Ectodermal cell (in vitro differentiated cells): ENCODE measurements at regions not wholly inside any gene's neighbourhood (a gene's known extent, or its start where the extent isn't known, plus 50 kb on each side); places are given as distances from the start of the nearest gene placed in this dataset.

Experiments
- H3K27ac ChIP-seq: 2 replicates; pipeline ENCODE4 v1.7.0; 2013; ENCODE audit warnings: mild to moderate bottlenecking, low read depth, low read length; ENCODE audit not compliant: insufficient read depth, poor library complexity, severe bottlenecking
- H3K27me3 ChIP-seq: 2 replicates; pipeline ENCODE4 v1.7.0; 2013; ENCODE audit warnings: mild to moderate bottlenecking, low read length; ENCODE audit not compliant: insufficient read depth, control insufficient read depth, poor library complexity, severe bottlenecking
- H3K36me3 ChIP-seq: one replicate; pipeline ENCODE4 v1.7.0; 2013; ENCODE audit warnings: low read length; ENCODE audit not compliant: control insufficient read depth, insufficient read depth
- H3K4me1 ChIP-seq: one replicate; pipeline ENCODE4 v1.7.0; 2013; ENCODE audit warnings: low read length; ENCODE audit not compliant: control insufficient read depth, insufficient read depth
- H3K4me3 ChIP-seq: 2 replicates; pipeline ENCODE4 v1.7.0; 2013; ENCODE audit warnings: low read depth, low read length, control low read depth; ENCODE audit not compliant: insufficient read depth
- H3K9me3 ChIP-seq: 2 replicates; pipeline ENCODE4 v1.7.0; 2013; ENCODE audit warnings: mild to moderate bottlenecking, low read length, moderate library complexity; ENCODE audit not compliant: control insufficient read depth
- WGBS, 2 experiments: methylation state at CpG; one replicate each; pipeline ENCODE4 v1.1.7; 2013; ENCODE audit warnings: missing lambda C conversion rate in 2 of 2; 5-methylcytosine and 5-hydroxymethylcytosine counted together

- Histone ChIP-seq H3K4me3 (no peak overlapping the region), H3K4me1 (no peaks in the 10 kb centered on the region), H3K27ac (no peak overlapping the region), H3K9me3 (no peaks in the 10 kb centered on the region), H3K36me3 (no peaks in the 10 kb centered on the region), H3K27me3 (no peaks in the 10 kb centered on the region)
- WGBS, 2 experiments: 96% methylated on average over 4 of the region's 4 CpGs
Measured at GRCh38 chr3:55174747-55175146, 246.9 kb upstream of the LRTM1 start.

GRCh38 chr3:55173504-55173903, 245.6 kb upstream of the LRTM1 start:
- Histone ChIP-seq H3K4me3 (no peak overlapping the region), H3K9me3 (no peaks in the 10 kb centered on the region), H3K4me1 (no peaks in the 10 kb centered on the region), H3K27me3 (no peaks in the 10 kb centered on the region), H3K27ac (no peak overlapping the region), H3K36me3 (no peaks in the 10 kb centered on the region)
- 94 to 100% methylated on average over 1 of the region's 1 CpG for WGBS, 2 experiments

GRCh38 chr3:55172913-55173312, 245.1 kb upstream of the LRTM1 start:
- H3K27me3 ChIP-seq: no peaks in the 10 kb centered on the region
- no peaks in the 10 kb centered on the region for H3K36me3 ChIP-seq
- 91% methylated on average over 4 of the region's 4 CpGs for WGBS, 2 experiments
- no peak overlapping the region for H3K4me3 ChIP-seq
- no peak overlapping the region for H3K27ac ChIP-seq
- no peaks in the 10 kb centered on the region for H3K9me3 ChIP-seq
- no peaks in the 10 kb centered on the region for H3K4me1 ChIP-seq

GRCh38 chr3:55170444-55170843, 242.6 kb upstream of the LRTM1 start:
- Histone ChIP-seq H3K36me3 (no peaks in the 10 kb centered on the region), H3K27me3 (no peaks in the 10 kb centered on the region), H3K27ac (no peak overlapping the region), H3K9me3 (no peaks in the 10 kb centered on the region), H3K4me1 (no peaks in the 10 kb centered on the region), H3K4me3 (no peak overlapping the region)
- 83% methylated on average over 1 of the region's 1 CpG; no CpG with 5 or more reads in 1 of the 2 experiments for WGBS, 2 experiments

GRCh38 chr3:55169608-55170072, 241.8 kb upstream of the LRTM1 start:
- H3K27ac ChIP-seq: no peak overlapping the region
- no peaks in the 10 kb centered on the region for H3K36me3 ChIP-seq
- no peaks in the 10 kb centered on the region for H3K27me3 ChIP-seq
- 92 to 98% methylated on average over 3 to 5 of the region's 5 CpGs for WGBS, 2 experiments
- H3K9me3 ChIP-seq: no peaks in the 10 kb centered on the region
- H3K4me3 ChIP-seq: no peak overlapping the region
- H3K4me1 ChIP-seq: no peaks in the 10 kb centered on the region

- no peaks in the 10 kb centered on the region for H3K36me3 ChIP-seq
- H3K27ac ChIP-seq: no peak overlapping the region
- H3K4me3 ChIP-seq: no peak overlapping the region
- H3K9me3 ChIP-seq: no peaks in the 10 kb centered on the region
- H3K27me3 ChIP-seq: no peaks in the 10 kb centered on the region
- no peaks in the 10 kb centered on the region for H3K4me1 ChIP-seq
Measured at GRCh38 chr3:55169161-55169560, 241.3 kb upstream of the LRTM1 start.

GRCh38 chr3:55167586-55168317, 239.9 kb upstream of the LRTM1 start:
- no peaks in the 10 kb centered on the region for H3K9me3 ChIP-seq
- H3K36me3 ChIP-seq: no peaks in the 10 kb centered on the region
- H3K4me3 ChIP-seq: no peak overlapping the region
- H3K27ac ChIP-seq: no peak overlapping the region
- H3K4me1 ChIP-seq: no peaks in the 10 kb centered on the region
- H3K27me3 ChIP-seq: no peaks in the 10 kb centered on the region
- WGBS, 2 experiments: 97% methylated on average over 4 of the region's 4 CpGs

GRCh38 chr3:55166576-55167555, 239.0 kb upstream of the LRTM1 start:
- H3K9me3 ChIP-seq: no peaks in the 10 kb centered on the region
- no peak overlapping the region for H3K4me3 ChIP-seq
- no peaks in the 10 kb centered on the region for H3K4me1 ChIP-seq
- WGBS, 2 experiments: 88 to 96% methylated on average over 4 of the region's 5 CpGs
- H3K27ac ChIP-seq: no peak overlapping the region
- no peaks in the 10 kb centered on the region for H3K36me3 ChIP-seq
- no peaks in the 10 kb centered on the region for H3K27me3 ChIP-seq

- Histone ChIP-seq H3K36me3 (no peaks in the 10 kb centered on the region), H3K27ac (no peak overlapping the region), H3K9me3 (no peaks in the 10 kb centered on the region), H3K4me1 (no peaks in the 10 kb centered on the region), H3K27me3 (no peaks in the 10 kb centered on the region), H3K4me3 (no peak overlapping the region)
- WGBS, 2 experiments: 79 to 87% methylated on average over 4 to 6 of the region's 6 CpGs
Measured at GRCh38 chr3:55165704-55166405, 238.0 kb upstream of the LRTM1 start.

GRCh38 chr3:55165278-55165677, 237.4 kb upstream of the LRTM1 start:
- H3K9me3 ChIP-seq: no peaks in the 10 kb centered on the region
- no peak overlapping the region for H3K4me3 ChIP-seq
- H3K27ac ChIP-seq: no peak overlapping the region
- H3K4me1 ChIP-seq: no peaks in the 10 kb centered on the region
- H3K36me3 ChIP-seq: no peaks in the 10 kb centered on the region
- WGBS, 2 experiments: 80 to 90% methylated on average over 3 of the region's 3 CpGs
- H3K27me3 ChIP-seq: no peaks in the 10 kb centered on the region
